Skeletal muscle tissue (tissue), 3 donors: ENCODE measurements at regions not wholly inside any gene's neighbourhood (a gene's known extent, or its start where the extent isn't known, plus 50 kb on each side); places are given as distances from the start of the nearest gene placed in this dataset.
"Not testable (repeated sequence)": the region's sequence is repeated elsewhere in the genome, so short reads cannot be mapped to it uniquely, and the experiment has no call there.

Experiments
- H3K27ac ChIP-seq: one replicate; pipeline ENCODE4 v1.7.0; 2013; ENCODE audit warnings: mild to moderate bottlenecking, low read depth, low read length, inconsistent platforms
- H3K27me3 ChIP-seq, 3 donors: one replicate each; pipeline ENCODE4 v1.7.0; 2013; ENCODE audit warnings: low read length in 3 of 3; ENCODE audit not compliant: control insufficient read depth in 3 of 3, insufficient read depth in 3 of 3
- H3K36me3 ChIP-seq, 3 donors: one replicate each; pipeline ENCODE4 v1.7.0; 2013; ENCODE audit warnings: low read length in 3 of 3; ENCODE audit not compliant: control insufficient read depth in 3 of 3, insufficient read depth in 3 of 3
- H3K4me1 ChIP-seq, 3 donors: one replicate each; pipeline ENCODE4 v1.7.0; 2013; ENCODE audit warnings: low read length in 3 of 3, mild to moderate bottlenecking in 3 of 3; ENCODE audit not compliant: control insufficient read depth in 3 of 3, insufficient read depth in 3 of 3
- H3K4me3 ChIP-seq, 3 donors: one replicate each; pipeline ENCODE4 v1.7.0; 2013; ENCODE audit warnings: low read length in 3 of 3
- H3K9ac ChIP-seq, 3 donors: one replicate each; pipeline ENCODE4 v1.7.0; 2013; ENCODE audit warnings: low read length in 3 of 3, mild to moderate bottlenecking in 3 of 3, moderate library complexity in 2 of 3, low read depth in 1 of 3
- H3K9me3 ChIP-seq, 3 donors: one replicate each; pipeline ENCODE4 v1.7.0; 2013; ENCODE audit warnings: low read length in 3 of 3; ENCODE audit not compliant: control insufficient read depth in 3 of 3
- donor health status: Osteomylitis.

DNA sequence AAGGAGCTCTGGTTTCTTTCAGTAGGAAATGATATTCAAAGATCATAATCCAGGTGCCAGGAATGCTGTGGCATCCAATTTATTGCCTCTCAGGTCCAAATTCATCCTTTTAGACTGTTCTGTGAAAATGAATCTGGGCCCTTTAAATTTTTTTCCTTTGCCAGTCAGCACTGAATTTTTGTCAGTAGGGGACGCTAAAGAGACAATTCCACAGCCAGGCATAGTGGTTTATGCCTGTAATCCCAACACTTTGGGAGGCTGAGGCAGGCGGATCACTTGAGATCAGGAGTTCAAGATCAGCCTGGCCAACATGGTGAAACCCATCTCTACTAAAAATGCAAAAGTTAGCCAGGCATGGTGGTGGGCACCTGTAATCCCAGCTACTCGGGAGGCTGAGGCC is 60.9 kb upstream of the USP9X start:
- H3K9ac ChIP-seq, H3K4me3 ChIP-seq, H3K27ac ChIP-seq, H3K36me3 ChIP-seq, H3K9me3 ChIP-seq, H3K4me1 ChIP-seq, H3K27me3 ChIP-seq: not testable (repeated sequence)

DNA sequence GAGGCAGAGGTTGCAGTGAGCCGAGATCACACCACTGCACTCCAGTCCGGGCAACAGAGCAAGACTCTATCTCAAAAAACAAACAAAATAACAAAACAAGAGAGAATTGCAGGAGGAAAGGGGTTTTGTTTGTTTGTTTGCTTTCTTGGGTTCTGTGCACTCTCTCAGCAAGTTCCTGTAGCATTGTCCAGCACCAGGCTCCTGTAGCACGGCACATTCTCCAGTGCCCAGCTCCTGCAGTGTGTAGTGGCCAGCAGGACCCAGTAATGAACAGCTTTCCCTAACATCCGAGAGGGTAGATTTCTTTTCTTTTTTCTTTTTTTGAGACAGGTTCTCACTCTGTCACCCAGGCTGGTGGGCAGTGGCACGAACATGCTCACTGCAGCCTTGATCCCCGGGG is 60.5 kb upstream of the USP9X start:
- H3K36me3 ChIP-seq = no peaks in the 10 kb centered on the region
- no peak overlapping the region for H3K9ac ChIP-seq
- H3K9me3 ChIP-seq = no peaks in the 10 kb centered on the region
- no peak overlapping the region for H3K27ac ChIP-seq
- no peaks in the 10 kb centered on the region for H3K4me1 ChIP-seq
- no peak overlapping the region for H3K4me3 ChIP-seq
- no peaks in the 10 kb centered on the region for H3K27me3 ChIP-seq

DNA sequence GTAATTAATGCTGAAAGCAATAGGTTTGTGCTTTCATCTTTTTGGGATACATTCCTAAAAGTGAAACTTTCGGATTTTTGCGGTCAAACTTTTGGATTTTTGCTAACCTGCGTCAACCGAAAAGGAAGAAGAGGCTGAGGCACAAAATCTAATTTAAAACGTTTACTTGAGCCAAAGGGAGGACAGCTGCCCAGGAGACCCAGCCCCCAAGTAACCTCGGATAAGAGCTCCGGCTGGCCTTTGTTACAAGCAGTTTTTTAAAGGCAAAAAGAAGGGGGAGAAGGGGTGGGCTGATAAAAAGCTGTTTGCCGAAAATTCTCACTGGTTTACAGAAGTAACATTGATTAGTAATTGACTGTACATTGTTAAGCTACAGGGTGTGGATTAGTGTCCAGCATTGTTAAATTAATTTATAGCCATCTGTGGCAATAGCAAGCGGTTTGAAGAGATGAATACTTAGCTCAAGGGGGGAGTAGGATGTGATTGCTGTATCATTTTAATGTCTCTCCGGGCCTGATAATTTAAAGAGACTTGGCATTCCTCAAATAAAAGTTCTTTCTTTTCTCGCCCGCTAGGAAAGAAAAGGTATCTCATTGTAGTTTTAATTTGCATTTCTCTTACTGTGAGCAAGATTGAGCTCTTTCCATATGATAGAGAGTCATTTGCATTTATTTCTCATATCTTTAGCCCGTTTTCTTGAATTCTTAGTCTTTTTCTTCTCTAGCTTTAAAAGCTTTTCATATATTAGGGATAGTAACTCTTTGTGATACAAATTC is 59.1 kb upstream of the USP9X start:
- H3K9me3 ChIP-seq = no peaks in the 10 kb centered on the region
- no peak overlapping the region for H3K4me3 ChIP-seq
- no peak overlapping the region for H3K9ac ChIP-seq

DNA sequence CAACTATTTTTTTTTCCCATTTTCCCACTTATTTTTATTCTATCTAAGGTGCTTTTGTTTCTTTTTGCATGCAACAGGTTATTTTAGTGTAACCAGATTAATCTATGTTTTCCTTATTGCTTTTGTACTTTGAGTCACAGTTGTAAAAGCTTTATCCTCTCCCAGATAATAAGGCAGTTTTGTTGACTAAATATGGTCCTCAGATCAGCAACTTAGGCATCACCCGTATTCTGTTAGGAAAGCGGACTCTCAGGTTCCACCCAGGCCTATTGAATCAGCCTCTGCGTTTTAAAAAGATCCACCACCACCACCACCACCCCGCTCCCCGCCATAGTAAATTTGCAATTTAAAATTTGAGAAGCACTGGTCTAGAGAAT is 58.6 kb upstream of the USP9X start:
- no peaks in the 10 kb centered on the region for H3K36me3 ChIP-seq
- no peak overlapping the region for H3K27ac ChIP-seq
- peaks cover 0 to 7% (median 0%) of the 10 kb centered on the region in 3 donors for H3K27me3 ChIP-seq
- no peaks in the 10 kb centered on the region for H3K9me3 ChIP-seq
- H3K4me1 ChIP-seq = no peaks in the 10 kb centered on the region
- H3K9ac ChIP-seq = no peak overlapping the region
- no peak overlapping the region for H3K4me3 ChIP-seq

More for the DNA sequence above, 59.1 kb upstream of the USP9X start:
- Histone ChIP-seq H3K27ac (no peak overlapping the region), H3K4me1 (no peaks in the 10 kb centered on the region), H3K27me3 (peaks cover 0 to 1% (median 0%) of the 10 kb centered on the region in 3 donors), H3K36me3 (no peaks in the 10 kb centered on the region)

DNA sequence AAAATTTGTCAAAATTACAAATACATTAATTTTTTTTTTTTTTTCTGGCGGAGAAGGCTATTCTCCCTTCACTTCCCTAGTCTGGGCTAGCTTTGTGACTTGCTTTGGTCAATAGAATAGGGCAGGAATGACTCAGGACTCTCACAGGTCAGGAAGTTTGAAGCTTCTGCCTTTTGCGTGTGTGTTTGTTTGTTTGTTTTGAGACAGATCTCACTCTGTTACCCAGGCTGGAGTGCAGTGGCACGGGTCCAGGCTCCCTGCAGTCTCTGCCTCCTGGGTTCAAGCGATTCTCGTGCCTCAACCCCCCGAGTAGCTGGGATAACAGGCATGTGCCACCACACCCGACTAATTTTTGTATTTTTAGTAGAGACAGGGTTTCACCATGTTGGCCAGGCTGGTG is 55.9 kb upstream of the USP9X start:
- H3K27ac ChIP-seq = no peak overlapping the region
- peaks cover 0 to 14% (median 0%) of the 10 kb centered on the region in 3 donors for H3K27me3 ChIP-seq
- no peak overlapping the region for H3K9ac ChIP-seq
- H3K36me3 ChIP-seq = no peaks in the 10 kb centered on the region
- no peaks in the 10 kb centered on the region for H3K9me3 ChIP-seq
- no peak overlapping the region for H3K4me3 ChIP-seq
- H3K4me1 ChIP-seq = no peaks in the 10 kb centered on the region

DNA sequence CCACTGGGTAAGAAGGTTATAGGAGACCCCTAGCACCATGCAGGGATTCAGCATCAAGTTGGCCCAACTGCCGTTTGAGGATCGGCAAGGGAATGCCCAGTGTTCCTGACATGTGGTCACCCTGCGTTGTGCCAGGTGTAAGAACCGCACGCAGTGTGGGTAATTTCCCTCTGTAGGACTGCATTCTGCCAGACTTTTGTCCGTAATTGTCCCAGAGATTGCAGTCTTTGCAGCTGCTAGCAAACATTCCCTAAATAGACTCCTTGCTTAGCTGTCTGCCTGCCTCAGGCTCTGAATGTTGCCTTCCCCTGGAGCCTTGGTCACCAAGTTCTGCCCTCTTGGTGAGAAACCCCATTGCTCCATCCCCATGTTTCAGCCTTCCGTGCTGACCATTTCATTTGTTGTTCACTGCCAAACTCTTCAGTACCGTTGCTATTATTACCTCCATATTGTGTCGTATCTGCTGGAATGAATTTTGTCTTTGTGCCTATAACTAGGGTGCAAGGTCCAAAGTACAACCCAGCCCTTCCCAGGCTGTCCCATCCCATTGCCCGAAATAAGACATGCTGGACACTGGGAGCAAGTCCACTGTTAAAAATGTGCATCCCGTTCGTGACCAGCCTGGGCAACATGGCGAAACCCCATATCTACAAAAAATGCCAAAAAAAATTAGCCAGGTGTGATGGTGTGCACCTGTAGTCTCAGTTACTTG is 53.8 kb upstream of the USP9X start:
- H3K9ac ChIP-seq = no peak overlapping the region
- H3K36me3 ChIP-seq = no peaks in the 10 kb centered on the region
- H3K27ac ChIP-seq = no peak overlapping the region
- no peak overlapping the region for H3K4me3 ChIP-seq
- peaks cover 0 to 14% (median 0%) of the 10 kb centered on the region in 3 donors for H3K27me3 ChIP-seq
- no peaks in the 10 kb centered on the region for H3K9me3 ChIP-seq
- H3K4me1 ChIP-seq = no peaks in the 10 kb centered on the region

DNA sequence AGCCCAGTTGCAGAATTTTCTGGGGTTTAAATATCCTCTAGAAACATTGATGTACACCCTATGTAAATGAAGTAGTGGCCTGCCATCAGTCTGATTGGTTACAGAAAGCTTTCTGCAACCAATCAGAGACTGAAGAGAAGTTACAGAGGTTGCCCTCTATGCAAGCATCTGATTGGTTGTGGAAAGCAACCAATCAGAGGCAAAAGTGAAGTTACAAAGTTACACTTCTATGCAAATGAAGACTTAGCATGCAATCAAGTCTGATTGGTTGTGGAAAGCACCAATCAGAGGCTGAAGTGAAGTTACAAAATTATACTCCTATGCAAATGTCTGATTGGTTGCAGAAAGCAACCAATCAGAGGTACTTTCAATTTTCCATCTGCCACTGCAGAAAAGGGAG is 51.9 kb upstream of the USP9X start:
- Histone ChIP-seq H3K27me3 (peaks cover 0 to 14% (median 0%) of the 10 kb centered on the region in 3 donors), H3K4me1 (no peaks in the 10 kb centered on the region), H3K9me3 (no peaks in the 10 kb centered on the region), H3K4me3 (no peak overlapping the region), H3K9ac (no peak overlapping the region), H3K27ac (no peak overlapping the region), H3K36me3 (no peaks in the 10 kb centered on the region)

DNA sequence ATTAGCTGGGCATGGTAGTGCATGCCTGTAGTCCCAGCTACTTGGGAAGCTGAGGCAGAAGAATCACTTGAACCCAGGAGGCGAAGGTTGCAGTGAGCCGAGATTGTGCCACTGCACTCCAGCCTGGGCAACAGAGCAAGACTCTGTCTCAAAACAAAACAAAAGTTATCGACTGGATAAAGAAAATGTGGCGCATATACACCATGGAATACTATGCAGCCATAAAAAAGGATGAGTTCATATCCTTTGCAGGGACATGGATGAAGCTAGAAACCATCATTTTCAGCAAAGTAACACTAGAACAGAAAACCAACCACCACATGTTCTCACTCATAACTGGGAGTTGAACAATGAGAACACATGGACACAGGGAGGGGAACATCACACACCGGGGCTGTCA is 50.3 kb upstream of the USP9X start:
- H3K27ac ChIP-seq, H3K9ac ChIP-seq, H3K4me3 ChIP-seq, H3K9me3 ChIP-seq, H3K36me3 ChIP-seq, H3K4me1 ChIP-seq: not testable (repeated sequence)
- H3K27me3 ChIP-seq = peaks cover 0 to 14% (median 0%) of the 10 kb centered on the region in 3 donors
